KMS-11 (cell line): ENCODE measurements at regions not wholly inside any gene's neighbourhood (a gene's known extent, or its start where the extent isn't known, plus 50 kb on each side); places are given as distances from the start of the nearest gene placed in this dataset.

Source experiments
- H2AFZ ChIP-seq: fragments of 200-600 bp; sonication (generic); 2 replicates; pipeline ENCODE4 v1.6.1; 2016; ENCODE audit warnings: antibody characterized with exemption, mixed run types, low read depth
- H3K27ac ChIP-seq: fragments of 200-600 bp; sonication (generic); 2 replicates; pipeline ENCODE4 v1.6.1; 2016; ENCODE audit warnings: mild to moderate bottlenecking, mixed run types
- H3K27me3 ChIP-seq: fragments of 200-600 bp; sonication (generic); 2 replicates; pipeline ENCODE4 v1.6.1; 2017; ENCODE audit warnings: mild to moderate bottlenecking, low read depth, mixed run types, moderate library complexity; ENCODE audit not compliant: insufficient read depth
- H3K36me3 ChIP-seq: fragments of 200-600 bp; sonication (generic); 2 replicates; pipeline ENCODE4 v1.6.1; 2017; ENCODE audit warnings: mild to moderate bottlenecking, mixed run types; ENCODE audit not compliant: insufficient read depth
- H3K4me1 ChIP-seq: fragments of 200-600 bp; sonication (generic); 2 replicates; pipeline ENCODE4 v1.6.1; 2016; ENCODE audit warnings: mild to moderate bottlenecking, low read depth, mixed run types; ENCODE audit not compliant: poor library complexity, severe bottlenecking
- H3K4me2 ChIP-seq: fragments of 200-600 bp; sonication (generic); 2 replicates; pipeline ENCODE4 v1.7.0; 2016; ENCODE audit warnings: mild to moderate bottlenecking, mixed run types
- H3K4me3 ChIP-seq: fragments of 200-600 bp; sonication (generic); IDR thresholded peaks from 2 replicates; pipeline ENCODE4 v1.6.1; 2017; ENCODE audit warnings: low read depth, low read length, mixed read lengths; ENCODE audit not compliant: insufficient read depth
- H3K79me2 ChIP-seq: fragments of 200-600 bp; sonication (generic); 2 replicates; pipeline ENCODE4 v1.6.1; 2016; ENCODE audit warnings: low read depth, mixed run types; ENCODE audit not compliant: insufficient read depth
- H3K9ac ChIP-seq: fragments of 200-600 bp; sonication (generic); 2 replicates; pipeline ENCODE4 v1.6.1; 2016; ENCODE audit warnings: mild to moderate bottlenecking, mixed run types
- H4K20me1 ChIP-seq: fragments of 200-600 bp; sonication (generic); 2 replicates; pipeline ENCODE4 v1.6.1; 2016; ENCODE audit warnings: mild to moderate bottlenecking, mixed run types; ENCODE audit not compliant: insufficient read depth
- CTCF ChIP-seq: fragments of 200-600 bp; sonication (generic); conservative IDR thresholded peaks from 2 replicates; pipeline ENCODE4 v1.6.1; 2017; ENCODE audit warnings: low read depth, mild to moderate bottlenecking, antibody characterized with exemption, low read length, moderate library complexity, mixed read lengths

DNA sequence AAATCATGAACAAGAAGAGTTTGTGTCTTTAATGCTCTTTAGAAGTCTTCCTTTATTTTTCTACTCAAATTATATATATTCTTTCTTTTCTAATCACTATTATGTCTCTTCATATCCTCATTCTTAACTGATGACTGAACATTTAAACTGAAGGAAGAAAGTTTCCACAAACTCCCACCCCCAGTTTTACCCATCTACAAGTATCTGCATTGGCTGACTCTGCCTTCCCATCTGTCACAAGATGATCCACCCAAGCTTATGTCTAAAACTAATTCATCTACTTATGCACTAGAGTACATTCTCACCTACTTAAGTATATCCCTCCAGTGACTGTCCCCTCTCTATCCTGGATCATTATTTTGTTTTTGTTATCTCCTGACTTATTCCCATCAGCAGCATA is 344.5 kb downstream of the PRR16 start:
- Histone ChIP-seq H3K27me3 (no peaks in the 10 kb centered on the region), H2AFZ (no peak overlapping the region), H3K9ac (no peak overlapping the region), H3K4me3 (no peak overlapping the region), H4K20me1 (no peaks in the 10 kb centered on the region), H3K79me2 (no peaks in the 10 kb centered on the region), H3K36me3 (no peaks in the 10 kb centered on the region), H3K4me1 (no peaks in the 10 kb centered on the region), H3K27ac (no peak overlapping the region), H3K4me2 (no peak overlapping the region)
- TF ChIP-seq CTCF = no peak

DNA sequence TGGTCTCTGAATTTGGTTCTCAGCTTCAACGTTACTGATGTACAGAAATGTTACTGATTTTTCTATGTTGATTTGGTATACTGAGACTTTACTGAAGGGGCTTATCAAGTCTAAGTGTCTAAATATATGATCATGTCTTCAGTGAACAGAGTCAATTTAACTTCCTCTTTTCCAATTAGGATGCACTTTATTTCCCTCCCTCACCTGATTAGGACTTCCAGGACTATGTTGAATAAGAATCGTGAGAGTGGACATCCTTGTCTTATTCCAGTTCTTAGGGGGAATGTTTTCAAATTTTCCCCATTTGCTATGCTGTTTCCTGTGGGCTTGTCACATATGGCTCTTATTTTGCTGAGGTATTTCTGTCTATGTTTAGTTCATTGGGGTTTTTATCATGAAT is 349.5 kb downstream of the PRR16 start:
- Histone ChIP-seq H3K36me3 (no peaks in the 10 kb centered on the region; the same call in 1 of the 2 replicates), H4K20me1 (no peaks in the 10 kb centered on the region), H3K4me1 (no peaks in the 10 kb centered on the region), H3K79me2 (no peaks in the 10 kb centered on the region), H3K4me2 (no peak overlapping the region), H3K9ac (no peak overlapping the region), H3K27ac (no peak overlapping the region), H3K4me3 (no peak overlapping the region), H2AFZ (no peak overlapping the region), H3K27me3 (no peaks in the 10 kb centered on the region)
- no peak for TF ChIP-seq CTCF

DNA sequence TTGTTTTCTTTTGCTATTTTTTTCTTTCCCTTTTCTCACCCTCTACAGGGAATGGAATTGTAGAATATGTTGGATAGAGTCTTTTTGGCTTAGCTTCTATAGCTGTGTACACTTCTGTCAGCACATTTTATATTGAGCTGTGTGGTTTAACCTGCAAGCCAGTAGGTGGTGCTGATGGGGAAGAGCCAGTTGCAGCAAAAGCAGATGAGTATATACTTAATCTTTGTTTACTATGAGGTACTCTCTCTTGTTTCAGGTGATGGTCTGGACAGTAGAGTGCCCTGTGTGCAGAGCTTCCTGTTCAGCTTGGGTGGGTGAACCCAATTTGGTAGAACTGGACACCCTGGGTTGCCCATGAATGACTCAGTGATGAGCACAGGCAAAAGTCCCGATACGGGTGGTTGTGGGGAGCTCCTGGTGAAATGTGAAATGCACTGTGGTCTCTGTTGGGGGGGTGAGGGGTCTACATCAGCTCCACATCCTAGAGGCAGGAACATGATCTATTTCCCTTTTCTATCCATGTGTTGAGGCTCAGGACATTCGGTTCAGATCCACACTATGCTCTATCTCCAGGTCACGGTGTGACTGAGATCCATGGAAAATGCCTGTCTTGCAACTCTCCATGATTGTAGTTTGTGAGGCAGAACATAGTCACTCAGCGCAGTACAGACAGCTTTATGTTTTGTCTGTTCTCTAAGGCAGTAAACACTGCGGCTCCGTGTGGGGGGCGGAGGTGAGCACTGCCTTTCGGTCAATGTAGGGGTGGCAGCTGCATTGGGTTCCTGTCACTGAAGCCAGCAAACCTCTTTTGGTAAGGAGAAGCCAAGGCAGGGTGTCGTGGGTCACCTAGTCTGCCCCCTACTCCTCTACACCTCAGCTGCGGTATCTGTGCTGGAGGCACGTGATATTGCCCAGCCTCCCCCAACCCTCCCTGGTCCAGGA is 353.2 kb downstream of the PRR16 start:
- Histone ChIP-seq H3K36me3 (no peaks in the 10 kb centered on the region; the same call in 1 of the 2 replicates), H3K27me3 (no peaks in the 10 kb centered on the region), H3K9ac (no peak overlapping the region), H3K79me2 (no peaks in the 10 kb centered on the region), H3K4me2 (no peak overlapping the region), H3K27ac (no peak overlapping the region), H3K4me1 (no peaks in the 10 kb centered on the region), H3K4me3 (no peak overlapping the region), H2AFZ (no peak overlapping the region), H4K20me1 (no peaks in the 10 kb centered on the region)
- TF ChIP-seq CTCF = peak; percentile 49

DNA sequence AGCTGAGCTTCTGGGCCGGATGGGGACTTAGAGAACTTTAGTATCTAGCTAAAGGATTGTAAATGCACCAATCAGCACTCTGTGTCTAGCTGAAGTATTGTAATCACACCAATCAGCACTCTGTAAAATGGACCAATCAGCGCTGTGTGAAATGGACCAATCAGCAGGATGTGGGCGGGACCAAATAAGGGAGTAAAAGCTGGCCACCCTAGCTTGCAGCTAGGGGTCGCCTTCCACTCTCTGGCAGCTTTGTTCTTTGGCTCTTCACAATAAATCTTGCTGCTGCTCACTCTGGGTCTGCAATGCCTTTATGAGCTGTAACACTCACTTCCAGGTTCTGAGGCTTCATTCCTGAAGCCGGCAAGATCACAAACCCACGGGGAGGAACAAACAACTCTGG is 354.0 kb downstream of the PRR16 start:
- Histone ChIP-seq H3K36me3 (no peaks in the 10 kb centered on the region; the same call in 1 of the 2 replicates), H3K27me3 (no peaks in the 10 kb centered on the region), H3K27ac (no peak overlapping the region), H3K4me1 (no peaks in the 10 kb centered on the region), H3K4me2 (no peak overlapping the region), H2AFZ (no peak overlapping the region), H4K20me1 (no peaks in the 10 kb centered on the region), H3K79me2 (no peaks in the 10 kb centered on the region), H3K9ac (no peak overlapping the region), H3K4me3 (no peak overlapping the region)
- no peak for TF ChIP-seq CTCF
